ENCODE measurements at regions not wholly inside any gene's neighbourhood (a gene's known extent, or its start where the extent isn't known, plus 50 kb on each side); places are given as distances from the start of the nearest gene placed in this dataset.

DNA sequence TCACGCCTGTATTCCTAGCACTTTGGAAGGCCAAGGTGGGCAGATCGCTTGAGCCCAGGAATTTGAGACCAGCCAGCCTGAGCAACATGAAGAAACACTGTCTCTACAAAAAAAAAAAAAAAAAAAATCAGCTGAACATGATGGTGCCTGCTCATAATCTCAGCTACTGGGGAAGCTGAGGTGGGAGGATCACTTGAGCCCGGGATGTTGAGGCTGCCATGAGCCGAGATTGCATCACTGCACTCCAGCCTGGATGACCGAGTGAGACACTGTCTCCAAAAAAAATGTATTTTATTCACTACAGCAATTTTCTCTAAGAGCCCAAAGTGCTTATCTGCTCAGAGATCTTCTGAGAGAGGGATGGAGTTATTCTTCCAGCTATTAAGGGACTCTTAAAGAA is 215.8 kb upstream of the PPP3CA start:
- TF ChIP-seq, protein P1, sequence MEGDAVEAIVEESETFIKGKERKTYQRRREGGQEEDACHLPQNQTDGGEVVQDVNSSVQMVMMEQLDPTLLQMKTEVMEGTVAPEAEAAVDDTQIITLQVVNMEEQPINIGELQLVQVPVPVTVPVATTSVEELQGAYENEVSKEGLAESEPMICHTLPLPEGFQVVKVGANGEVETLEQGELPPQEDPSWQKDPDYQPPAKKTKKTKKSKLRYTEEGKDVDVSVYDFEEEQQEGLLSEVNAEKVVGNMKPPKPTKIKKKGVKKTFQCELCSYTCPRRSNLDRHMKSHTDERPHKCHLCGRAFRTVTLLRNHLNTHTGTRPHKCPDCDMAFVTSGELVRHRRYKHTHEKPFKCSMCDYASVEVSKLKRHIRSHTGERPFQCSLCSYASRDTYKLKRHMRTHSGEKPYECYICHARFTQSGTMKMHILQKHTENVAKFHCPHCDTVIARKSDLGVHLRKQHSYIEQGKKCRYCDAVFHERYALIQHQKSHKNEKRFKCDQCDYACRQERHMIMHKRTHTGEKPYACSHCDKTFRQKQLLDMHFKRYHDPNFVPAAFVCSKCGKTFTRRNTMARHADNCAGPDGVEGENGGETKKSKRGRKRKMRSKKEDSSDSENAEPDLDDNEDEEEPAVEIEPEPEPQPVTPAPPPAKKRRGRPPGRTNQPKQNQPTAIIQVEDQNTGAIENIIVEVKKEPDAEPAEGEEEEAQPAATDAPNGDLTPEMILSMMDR (IDR thresholded peaks at IDR 0.05): no peak
- TF ChIP-seq POLR2A (IDR thresholded peaks at IDR 0.05): no peak

All from sigmoid colon (tissue), 3 donors.